HG03095 (cell line): ENCODE measurements at regions not wholly inside any gene's neighbourhood (a gene's known extent, or its start where the extent isn't known, plus 50 kb on each side); places are given as distances from the start of the nearest gene placed in this dataset.

ENCODE experiments used
- ATAC-seq: cut with Tn5 transposase; IDR thresholded peaks from one replicate; pipeline ENCODE4 v1.9.1; 2021; ENCODE audit warnings: moderate library complexity; ENCODE audit not compliant: unreplicated experiment

- no peak for ATAC-seq
Observed at GRCh38 chr2:128447538-128447995, 128.9 kb upstream of the HS6ST1 start.

- no peak for ATAC-seq
Observed at GRCh38 chr2:128448331-128449225, 129.9 kb upstream of the HS6ST1 start.

- no peak for ATAC-seq
Observed at GRCh38 chr2:128449226-128450061, 130.8 kb upstream of the HS6ST1 start.

- no peak for ATAC-seq
Observed at GRCh38 chr2:128450211-128451024, 131.8 kb upstream of the HS6ST1 start.

- ATAC-seq, result no peak
Observed at GRCh38 chr2:128451084-128452023, 132.7 kb upstream of the HS6ST1 start.

GRCh38 chr2:128452024-128452411, 133.3 kb upstream of the HS6ST1 start:
- no peak for ATAC-seq

- ATAC-seq, result no peak
Observed at GRCh38 chr2:128452536-128453530, 134.2 kb upstream of the HS6ST1 start.

GRCh38 chr2:128454980-128455720, 136.5 kb upstream of the HS6ST1 start:
- ATAC-seq, result no peak

GRCh38 chr2:128455721-128456050, 137.0 kb upstream of the HS6ST1 start:
- ATAC-seq, result no peak

GRCh38 chr2:128456281-128456680, 137.6 kb upstream of the HS6ST1 start:
- no peak for ATAC-seq

- ATAC-seq, result no peak
Observed at GRCh38 chr2:128457006-128457604, 138.4 kb upstream of the HS6ST1 start.

GRCh38 chr2:128457716-128458115, 139.0 kb upstream of the HS6ST1 start:
- no peak for ATAC-seq

GRCh38 chr2:128458505-128458904, 139.8 kb upstream of the HS6ST1 start:
- ATAC-seq, result no peak

GRCh38 chr2:128464456-128464855, 145.8 kb upstream of the HS6ST1 start:
- no peak for ATAC-seq

GRCh38 chr2:128465246-128466170, 146.8 kb upstream of the HS6ST1 start:
- no peak for ATAC-seq

GRCh38 chr2:128466376-128466775, 147.7 kb upstream of the HS6ST1 start:
- no peak for ATAC-seq

- no peak for ATAC-seq
Observed at GRCh38 chr2:128466776-128467175, 148.1 kb upstream of the HS6ST1 start.
